DOHH2 (cell line): ENCODE measurements at regions not wholly inside any gene's neighbourhood (a gene's known extent, or its start where the extent isn't known, plus 50 kb on each side); places are given as distances from the start of the nearest gene placed in this dataset.

Experiments
- EZH2phosphoT487 ChIP-seq: fragments of 200-600 bp; sonication (generic); IDR thresholded peaks from 2 replicates; pipeline ENCODE4 v1.6.1; 2017; ENCODE audit warnings: borderline replicate concordance, mild to moderate bottlenecking, antibody characterized with exemption, low read length, moderate library complexity, mixed read lengths
- TF ChIP-seq, protein P1 (sequence below): fragments of 200-600 bp; sonication (generic); IDR thresholded peaks from one replicate; pipeline ENCODE4 v1.5.1; 2014; ENCODE audit warnings: antibody characterized with exemption, mild to moderate bottlenecking, low read depth, low read length; ENCODE audit not compliant: poor library complexity, severe bottlenecking

DNA sequence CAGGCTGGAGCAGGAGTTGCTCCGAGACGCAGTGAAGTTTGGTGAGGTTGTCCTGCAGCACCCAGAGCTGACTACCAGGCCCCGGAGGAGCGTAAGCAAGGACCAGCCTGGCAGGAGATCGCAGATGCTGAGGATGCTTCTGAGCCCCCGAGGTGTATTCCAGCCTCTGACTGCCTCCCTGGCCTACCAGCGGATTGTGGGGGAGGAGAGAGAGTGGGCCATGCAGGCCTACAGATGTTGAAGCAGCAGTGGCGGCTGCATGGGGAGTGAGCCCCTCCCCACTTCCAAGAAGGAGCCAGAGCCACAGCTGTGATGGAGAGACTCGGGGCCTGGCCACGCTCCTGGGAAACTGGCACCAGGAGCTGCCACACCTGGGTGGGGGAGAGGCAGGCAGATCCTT, 302.5 kb upstream of the PROK2 start:
- TF ChIP-seq, protein P1, sequence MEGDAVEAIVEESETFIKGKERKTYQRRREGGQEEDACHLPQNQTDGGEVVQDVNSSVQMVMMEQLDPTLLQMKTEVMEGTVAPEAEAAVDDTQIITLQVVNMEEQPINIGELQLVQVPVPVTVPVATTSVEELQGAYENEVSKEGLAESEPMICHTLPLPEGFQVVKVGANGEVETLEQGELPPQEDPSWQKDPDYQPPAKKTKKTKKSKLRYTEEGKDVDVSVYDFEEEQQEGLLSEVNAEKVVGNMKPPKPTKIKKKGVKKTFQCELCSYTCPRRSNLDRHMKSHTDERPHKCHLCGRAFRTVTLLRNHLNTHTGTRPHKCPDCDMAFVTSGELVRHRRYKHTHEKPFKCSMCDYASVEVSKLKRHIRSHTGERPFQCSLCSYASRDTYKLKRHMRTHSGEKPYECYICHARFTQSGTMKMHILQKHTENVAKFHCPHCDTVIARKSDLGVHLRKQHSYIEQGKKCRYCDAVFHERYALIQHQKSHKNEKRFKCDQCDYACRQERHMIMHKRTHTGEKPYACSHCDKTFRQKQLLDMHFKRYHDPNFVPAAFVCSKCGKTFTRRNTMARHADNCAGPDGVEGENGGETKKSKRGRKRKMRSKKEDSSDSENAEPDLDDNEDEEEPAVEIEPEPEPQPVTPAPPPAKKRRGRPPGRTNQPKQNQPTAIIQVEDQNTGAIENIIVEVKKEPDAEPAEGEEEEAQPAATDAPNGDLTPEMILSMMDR = no peak
- TF ChIP-seq EZH2phosphoT487 = no peak
